NCI-H1694 treated with DMSO at 0.1 percent for 48 hours (cell line): ENCODE measurements at regions not wholly inside any gene's neighbourhood (a gene's known extent, or its start where the extent isn't known, plus 50 kb on each side); places are given as distances from the start of the nearest gene placed in this dataset.
"Not testable (repeated sequence)": the region's sequence is repeated elsewhere in the genome, so short reads cannot be mapped to it uniquely, and the experiment has no call there.

Source experiments
- DNase-seq: peaks from one replicate; lab custom pipeline; 2025; lab: John Stamatoyannopoulos, UW

DNA sequence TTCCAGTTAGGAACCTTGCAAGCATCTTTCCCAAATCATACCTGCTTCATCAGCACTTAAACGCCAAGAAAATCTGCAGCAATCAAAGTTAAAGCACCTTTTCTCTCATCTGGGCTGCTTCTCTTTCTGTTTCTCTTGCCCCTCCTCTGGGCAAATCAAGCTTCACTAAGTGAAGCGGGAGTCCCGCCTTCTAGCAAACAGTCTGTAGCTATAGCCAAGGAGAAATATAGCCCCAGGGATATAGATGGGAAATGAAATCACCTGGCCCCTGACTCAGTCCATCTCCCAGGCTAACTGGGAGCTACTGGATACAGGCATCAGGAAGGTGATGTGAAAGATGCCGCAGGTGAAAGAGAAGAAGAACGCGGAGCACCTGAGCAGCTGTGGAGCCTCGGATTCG, 481.9 kb downstream of the C6orf118 start:
- no peak for DNase-seq

DNA sequence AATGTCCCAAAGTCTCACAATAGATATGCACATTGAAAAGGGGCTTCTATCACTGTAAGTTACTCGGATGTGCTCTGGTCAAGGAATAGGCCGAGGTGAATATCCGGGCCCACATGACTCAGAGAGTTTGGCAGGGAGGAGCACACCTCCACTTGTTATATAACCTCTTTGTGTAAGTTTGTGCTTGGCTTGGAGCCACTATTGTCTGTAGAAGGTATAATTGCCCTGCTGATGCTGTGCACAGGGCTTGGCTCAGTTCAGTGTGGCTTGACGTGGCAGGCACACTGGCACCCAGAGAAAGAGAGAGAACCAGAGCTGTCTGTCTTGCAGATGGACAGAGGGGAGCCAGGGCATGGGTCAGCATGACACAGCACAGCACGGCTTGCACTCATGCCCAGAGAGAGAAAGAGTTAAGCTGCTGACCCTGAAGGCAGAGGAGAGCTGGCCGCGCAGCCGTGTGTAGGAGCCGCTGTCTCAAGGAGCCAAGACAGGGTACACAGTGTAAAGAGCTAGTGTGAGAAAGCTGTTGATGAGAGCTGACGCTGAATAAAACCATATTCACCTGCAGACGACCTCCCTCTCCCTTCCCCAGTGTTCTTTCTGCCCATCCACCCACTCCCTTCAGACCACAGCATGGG, 482.5 kb downstream of the C6orf118 start:
- DNase-seq = no peak

DNA sequence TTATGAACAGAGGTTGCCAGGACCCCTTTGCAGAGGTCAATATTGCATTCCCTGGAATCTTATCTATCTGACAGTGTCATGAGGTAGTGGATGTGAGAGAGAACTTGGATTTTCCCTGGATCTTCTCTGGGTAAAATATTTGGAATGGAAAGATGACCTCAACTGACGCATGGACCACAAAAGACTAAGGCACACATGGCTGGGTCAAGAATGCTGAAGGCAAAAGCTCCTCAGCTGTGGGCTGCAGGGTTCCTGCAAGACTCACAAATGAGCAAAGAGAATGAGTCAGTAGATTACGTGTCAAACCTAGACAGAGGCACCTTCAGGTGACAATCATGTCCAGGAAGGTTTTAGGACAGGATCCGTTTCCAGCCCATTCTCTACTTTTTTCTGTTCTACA, 484.0 kb downstream of the C6orf118 start:
- DNase-seq = no peak

DNA sequence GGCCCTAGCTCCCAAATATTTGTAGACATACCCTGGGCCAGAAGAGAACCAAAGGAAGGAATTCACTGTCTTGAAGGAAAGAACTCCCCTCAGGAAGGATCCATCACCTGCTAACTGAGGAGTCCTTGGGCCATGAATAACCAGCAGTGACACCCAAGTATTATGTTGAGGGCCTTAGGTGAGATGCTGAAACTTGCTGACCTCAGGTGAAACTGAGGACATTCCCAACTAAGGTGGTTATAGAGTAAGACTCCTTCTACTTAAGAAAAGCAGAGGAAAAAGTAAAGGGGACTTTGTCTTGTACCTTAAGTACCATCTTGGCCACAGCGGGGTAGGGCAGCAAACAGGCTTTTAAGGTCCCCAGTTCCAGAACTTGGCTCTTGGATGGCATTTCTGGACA, 491.7 kb downstream of the C6orf118 start:
- no peak for DNase-seq

DNA sequence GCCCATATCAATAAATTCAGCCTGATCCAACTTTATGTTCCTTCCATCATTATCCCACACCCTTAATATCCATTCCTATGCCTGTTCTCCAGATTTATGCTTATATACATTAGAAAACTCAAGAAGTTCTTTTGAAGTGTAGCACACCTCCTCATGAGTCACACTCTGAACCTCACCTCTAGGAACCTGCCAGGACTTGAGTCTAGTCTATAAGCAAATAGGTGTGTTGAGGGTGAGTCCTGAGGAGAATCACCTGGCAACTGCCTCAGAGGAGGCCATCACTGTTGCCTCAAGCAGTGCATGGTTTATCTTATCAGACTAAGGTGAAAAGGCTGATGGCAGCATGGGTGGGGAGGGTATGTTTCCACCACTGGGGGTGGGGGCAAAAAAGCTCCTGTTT, 496.7 kb downstream of the C6orf118 start:
- DNase-seq = no peak

DNA sequence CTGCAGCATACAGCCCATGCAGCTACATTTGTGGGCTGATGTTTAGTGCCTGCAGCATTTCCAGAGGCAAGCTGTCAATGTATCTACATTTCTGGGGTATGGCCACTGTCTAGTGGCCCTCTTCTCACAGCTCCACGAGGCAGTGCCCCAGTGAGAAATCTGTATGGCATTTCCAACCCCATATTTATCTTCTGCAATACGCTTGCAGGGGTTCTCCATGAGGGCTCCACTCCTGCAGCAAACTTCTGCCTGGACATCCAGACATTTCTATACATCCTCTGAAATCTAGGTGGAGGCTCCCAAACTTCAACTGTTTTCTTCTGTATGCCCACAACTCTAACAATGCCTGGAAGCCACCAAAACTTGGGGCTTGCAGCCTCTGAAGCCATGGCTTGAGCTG, 502.3 kb downstream of the C6orf118 start:
- DNase-seq = no peak

DNA sequence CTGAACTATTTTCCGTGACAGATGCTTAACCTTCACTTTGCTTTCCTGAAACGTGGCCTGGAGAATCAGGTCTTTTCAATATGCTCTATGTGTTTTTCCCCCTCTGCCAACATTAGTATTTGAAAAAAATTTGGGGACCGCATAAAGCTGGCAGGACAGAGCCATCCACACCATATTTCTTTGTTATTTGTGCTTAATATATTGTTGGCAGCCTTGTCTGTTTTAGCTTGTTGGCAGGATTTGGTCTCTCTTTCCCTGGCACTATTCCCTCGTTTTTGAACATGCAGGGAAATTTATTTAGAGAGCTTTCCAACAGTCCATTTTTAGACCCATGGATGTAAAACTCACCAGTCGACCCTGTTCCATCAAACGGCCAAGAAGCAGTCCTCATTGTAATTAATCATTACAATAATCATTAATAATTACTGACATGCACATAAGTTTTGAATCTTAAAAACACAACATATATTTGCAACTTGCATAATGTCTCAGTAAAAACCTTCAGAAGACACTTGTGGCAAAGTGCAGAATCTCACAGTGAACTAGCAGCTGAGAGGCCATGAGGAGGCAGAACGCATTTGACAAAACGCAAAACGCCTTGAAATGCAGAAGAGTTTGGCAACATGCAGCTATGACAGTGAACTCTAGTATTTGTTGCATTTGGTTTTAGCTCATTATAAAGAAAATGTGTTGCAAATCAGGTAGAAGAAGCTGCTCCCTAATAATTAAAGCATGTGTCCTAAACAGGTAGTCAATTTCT, 514.2 kb downstream of the C6orf118 start:
- peak; percentile 19 for DNase-seq

DNA sequence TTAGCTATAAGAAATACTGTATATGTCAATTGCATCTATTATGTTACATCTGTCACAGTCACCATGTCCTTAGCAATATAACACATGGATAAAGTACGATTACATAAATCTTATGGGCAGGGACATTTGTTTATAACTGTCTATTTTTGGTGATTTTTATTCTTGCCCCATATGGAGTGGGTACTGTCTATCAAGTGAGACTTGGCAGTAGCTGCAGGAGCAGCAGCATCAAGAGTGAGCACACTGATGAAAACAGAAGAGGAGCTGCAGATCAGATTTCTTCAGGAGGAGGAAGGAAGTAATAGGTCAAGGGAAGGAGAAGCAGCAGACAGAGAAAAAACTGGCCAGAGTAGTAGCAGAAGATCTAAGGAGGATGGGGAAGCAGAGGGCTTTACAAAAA, 516.7 kb downstream of the C6orf118 start:
- DNase-seq = peak; percentile 5

DNA sequence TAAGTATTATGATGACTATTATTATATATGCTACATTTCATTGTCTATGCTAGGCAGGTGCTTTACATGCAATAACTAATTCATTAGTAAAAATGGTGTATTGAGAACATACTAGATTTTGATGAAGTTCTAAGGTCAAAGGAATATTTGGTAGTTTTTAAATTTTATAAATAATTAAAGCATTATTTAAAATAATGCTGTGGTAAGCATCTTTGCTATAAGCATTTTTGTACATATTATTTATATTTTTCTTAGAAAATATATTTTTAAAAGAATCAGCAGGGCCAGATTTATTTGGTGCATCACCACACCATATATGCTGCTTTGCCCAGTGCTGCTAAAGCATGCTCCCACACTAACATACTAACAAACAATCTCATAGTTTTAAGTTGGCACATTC, 517.9 kb downstream of the C6orf118 start:
- no peak for DNase-seq

DNA sequence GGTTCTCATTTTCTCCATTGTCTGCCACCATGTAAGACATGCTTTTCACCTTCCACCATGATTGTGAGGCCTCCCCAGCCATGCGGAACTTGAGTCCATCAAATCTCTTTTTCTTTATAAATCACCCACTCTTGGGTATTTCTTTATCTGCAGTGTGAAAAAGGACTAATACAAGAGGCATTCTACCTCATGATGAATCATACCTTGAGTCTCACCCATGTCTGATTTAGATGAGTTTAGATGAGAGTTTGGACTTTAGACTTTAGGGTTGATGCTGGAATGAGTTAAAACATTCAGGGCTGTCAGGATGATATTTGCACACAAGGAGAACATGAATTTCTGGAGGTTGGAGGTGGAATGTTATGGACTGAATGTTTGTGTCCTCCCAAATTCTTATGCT, 545.6 kb downstream of the C6orf118 start:
- no peak for DNase-seq

DNA sequence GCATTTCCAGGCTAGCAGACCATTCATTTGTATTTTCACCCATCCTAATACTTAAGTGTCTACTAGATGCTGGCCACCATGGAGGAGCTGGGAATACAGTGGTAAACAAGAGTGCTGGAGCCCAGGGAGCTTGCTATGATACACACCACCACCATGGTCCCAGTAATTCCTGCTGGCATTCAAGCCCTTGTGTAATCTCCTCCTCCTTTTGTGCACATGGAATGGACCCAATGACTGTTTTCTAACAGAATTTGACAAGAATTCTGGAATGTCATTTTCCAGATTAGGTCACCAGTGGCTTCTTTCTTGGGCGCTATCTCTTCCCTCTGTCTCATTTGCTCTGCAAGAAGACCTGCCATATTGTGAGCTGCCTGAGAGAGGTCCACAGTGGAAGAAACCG, 552.0 kb downstream of the C6orf118 start:
- DNase-seq = no peak

DNA sequence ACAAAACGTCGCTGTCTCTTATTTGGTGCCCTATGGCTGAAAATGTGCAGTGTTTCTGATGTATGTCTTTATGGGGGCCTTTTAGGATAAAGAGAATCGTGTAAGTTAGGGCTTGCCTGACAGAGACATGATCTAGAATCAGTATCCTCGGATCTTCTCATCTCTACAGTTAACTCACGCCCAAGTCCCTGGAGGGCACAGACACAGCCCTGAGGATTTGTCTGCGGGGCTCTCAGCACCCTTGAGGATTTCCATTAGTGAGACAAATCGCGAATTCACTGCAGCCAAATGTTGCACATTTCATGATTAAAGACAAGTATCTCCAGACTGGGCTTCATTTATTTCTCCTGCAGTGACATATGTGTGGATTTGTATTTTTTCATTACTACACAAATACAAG, 552.7 kb downstream of the C6orf118 start:
- DNase-seq = no peak

DNA sequence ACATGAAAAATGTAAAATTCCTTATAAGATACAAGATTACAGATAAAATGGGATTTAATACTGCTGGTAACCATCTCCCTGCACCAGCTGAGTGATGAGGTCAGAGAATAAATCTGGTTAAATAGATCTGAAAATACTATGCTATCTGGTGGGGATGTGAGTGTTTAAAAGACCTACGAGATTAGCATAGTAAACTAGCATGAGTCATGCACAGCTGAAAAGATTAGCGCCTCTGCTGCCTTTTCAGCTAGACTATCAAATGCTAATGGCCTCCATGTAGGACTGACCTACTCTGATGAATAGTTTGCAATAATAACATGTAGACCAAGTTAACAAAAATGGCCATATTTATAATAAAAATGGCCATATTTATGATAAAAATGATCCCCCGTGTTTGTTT, 553.3 kb downstream of the C6orf118 start:
- no peak for DNase-seq

DNA sequence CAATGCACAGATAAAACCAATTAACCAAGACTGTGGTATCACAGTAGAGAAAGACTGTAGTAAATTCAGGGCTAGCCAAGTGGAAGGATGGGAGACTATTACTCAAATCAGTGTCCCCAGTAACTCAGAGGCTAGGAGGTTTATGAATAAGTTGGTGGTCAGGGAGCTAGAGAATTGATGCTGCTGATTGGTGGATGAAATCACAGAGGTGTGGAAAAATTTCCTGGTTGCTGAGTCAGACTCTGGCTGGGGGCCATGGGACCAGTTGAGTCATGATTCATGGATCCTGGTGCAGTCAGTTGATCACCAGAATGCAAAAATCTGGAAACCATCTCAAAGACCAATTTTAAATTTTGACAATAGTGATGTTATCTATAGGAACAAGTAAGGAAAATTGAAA, 555.9 kb downstream of the C6orf118 start:
- no peak for DNase-seq

DNA sequence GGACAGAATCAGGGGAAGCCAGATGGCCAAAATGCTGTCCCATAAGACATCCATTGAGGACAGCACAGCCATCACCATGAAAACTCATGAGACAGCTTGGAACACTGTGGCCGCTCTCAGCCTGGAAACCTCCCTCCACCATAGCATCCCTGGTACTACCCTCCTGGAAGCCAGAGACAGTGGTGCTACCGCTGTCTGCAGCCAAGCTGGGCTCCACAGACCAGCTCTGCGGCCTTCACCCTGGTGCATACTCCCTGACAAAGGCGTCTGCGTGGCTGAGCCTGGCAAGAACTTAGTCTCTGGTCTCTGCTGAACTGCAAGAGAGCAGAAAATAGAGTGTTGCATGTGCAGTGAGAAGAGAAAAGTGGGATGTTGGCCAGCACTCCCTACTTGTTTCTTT, 558.0 kb downstream of the C6orf118 start:
- no peak for DNase-seq

DNA sequence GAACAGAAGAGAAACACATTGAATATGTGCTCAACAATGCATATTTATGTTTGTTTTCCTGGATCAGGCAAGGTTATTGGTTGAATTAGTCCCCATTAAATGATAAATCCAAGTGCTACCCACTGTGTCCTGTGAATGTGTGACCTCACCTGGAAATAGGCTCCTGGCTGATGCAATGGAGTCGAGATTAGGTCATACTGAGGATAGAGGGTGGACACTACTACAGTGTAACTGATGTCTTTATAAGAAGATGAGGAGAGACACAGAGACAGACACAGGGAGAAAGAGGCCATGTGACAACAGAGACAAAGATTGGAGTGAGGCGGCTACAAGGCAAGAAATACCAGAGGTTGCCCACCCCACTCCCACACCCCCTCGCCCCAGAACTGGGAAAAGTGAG, 559.3 kb downstream of the C6orf118 start:
- DNase-seq = no peak

DNA sequence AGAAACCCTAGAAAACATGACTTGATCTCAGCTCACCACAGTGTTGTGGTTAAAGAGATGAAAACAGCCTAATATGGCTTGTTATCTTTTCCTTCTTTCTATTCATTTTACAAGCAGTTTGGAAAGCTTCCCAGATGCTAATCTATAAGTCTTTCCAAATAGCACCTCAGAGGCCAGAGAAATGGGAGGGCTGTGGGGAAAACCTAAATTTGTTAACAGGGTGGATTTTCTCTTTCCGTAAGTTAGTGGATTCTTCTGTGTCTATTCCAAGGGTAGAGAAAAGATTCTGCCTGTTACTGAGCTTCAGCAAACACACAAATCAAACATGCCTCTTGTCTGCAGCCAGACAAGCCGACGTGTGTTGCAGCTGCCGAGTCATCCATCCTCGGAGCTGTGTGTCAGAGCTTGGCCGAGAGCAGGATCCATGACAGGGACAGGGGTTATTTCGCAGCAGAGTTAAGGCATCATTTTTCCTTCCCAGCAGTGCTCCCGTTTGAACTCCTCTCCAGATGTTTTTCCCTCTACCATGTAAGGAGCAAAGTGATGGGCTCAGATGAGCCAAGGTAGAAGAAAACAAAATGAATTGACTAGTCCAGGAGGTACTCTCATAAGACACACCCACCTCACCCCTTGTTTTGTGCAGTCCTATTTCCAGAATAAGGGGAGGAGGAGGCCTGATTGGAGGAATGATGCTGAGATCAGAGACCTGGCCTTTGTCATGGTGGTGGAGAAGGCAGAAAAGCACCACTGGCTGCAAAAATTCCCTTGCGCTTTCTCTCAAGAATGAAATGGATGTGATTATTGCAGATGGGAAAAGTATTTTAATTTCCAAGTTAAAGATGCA, 560.0 kb downstream of the C6orf118 start:
- no peak for DNase-seq

DNA sequence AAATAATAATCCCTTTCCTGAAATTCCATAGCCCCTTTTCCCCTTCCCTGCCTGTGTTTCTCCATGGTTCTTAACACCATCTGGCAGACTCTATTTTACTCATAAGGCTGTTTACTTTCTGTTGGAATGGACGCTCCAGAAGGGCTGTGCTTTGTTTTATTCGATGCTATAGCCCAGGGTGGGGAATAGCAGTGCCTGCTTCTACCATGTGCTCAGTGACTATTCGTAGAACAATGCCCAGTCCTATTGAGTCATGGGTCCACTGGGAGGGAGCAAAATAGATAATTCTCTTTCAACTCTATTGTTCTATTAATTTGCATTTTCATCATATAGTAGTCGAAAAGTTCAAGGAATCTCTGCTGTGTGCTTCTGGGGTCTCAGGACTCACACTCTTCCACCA, 565.1 kb downstream of the C6orf118 start:
- no peak for DNase-seq

DNA sequence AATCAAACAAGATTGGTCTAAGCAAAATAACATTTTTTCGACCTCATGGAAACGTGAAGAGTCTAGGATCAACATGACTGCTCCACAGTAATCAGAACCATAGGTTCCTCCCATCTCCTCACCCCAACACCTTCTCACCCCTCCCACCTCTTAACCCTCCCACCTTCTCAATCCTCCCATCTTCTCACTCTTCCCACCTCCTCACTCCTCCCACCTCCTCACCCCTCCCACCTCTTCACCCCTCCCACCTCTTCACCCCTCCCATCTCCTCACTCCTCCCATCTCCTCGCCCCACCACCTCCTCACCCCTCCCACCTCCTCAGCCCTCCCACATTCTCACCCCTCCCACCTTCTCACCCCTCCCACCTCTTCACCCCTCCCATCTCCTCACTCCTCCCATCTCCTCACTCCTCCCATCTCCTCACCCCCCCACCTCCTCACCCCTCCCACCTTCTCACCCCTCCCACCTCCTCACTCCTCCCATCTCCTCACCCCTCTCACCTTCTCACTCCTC, 567.4 kb downstream of the C6orf118 start:
- DNase-seq = no peak

DNA sequence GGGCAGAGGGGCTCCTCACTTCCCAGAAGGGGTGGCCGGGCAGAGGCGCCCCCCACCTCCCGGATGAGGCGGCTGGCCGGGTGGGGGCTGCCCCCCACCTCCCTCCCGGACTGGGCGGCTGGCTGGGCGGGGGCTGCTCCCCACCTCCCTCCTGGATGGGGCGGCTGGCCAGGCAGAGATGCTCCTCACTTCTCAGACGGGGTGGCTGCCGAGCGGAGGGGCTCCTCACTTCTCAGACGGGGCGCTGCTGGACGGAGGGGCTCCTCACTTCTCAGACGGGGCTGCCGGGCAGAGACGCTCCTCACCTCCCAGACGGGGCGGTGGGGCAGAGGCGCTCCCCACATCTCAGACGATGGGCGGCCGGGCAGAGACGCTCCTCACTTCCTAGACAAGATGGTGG, 573.3 kb downstream of the C6orf118 start:
- not testable (repeated sequence) for DNase-seq

DNA sequence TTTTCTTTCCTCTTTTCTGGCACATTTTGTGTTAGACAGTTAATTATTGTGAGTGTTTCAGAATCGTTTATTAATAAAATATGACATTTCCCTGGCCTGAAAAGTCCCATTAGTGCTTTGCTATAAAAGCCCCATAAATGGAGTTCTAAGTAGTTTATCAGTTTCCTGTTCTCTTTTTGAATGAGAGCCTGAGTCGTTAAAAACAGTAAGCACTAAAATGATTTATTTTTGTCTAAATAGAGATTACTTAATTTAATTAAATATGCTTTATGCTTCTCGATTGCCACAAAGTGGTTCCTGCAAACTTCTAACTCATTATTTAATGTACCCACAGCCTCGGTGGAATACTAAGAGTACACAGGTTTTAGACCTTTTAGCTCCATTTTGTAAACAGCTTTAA, 577.9 kb downstream of the C6orf118 start:
- no peak for DNase-seq

DNA sequence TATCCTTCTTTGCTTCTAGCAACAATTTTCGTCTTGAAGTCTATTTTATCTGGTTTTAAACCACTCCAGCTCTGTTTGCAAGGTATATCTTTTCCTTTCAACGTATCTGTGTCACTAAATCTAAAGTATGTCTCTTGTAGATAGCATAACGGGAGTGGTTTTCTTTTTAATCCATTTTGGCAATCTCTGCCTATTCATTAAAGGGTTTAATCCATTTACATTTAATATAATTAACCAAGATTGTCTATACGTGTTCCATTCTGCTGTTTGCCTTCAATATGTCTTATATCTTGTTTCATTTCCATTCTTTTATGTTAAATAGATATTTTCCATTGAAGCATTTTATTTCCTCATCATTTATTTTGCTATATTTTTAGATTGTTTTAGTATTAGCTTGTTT, 587.9 kb downstream of the C6orf118 start:
- DNase-seq = no peak

DNA sequence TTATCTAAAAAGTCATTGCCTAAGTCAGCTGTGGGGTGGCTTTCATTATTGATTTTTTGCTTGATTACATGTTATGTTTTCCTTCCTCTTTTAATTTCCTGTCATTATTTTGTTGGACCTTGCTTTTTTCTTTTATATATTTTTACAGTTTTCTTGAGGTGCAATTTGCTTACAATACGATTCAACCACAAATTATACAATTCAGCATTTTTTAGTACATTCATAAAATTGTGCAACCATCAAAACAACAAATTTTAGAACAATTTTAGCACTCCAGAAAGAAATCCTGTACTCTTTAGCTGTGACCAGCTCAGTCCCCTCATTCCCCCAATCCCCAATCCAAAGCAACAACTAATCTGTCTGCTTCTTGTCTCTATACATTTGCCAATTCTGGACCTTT, 608.9 kb downstream of the C6orf118 start:
- DNase-seq = no peak
